ENCODE measurements at regions not wholly inside any gene's neighbourhood (a gene's known extent, or its start where the extent isn't known, plus 50 kb on each side); places are given as distances from the start of the nearest gene placed in this dataset.

- Histone ChIP-seq H3K27ac (ENCODE audit: extremely low read length, insufficient read depth, low read length) (no peak overlapping the region), H4K20me1 (ENCODE audit: insufficient read depth, low read length) (no peaks in the 10 kb centered on the region), H3K9me3 (ENCODE audit: low read length) (peaks cover 63% of the 10 kb centered on the region), H3K27me3 (ENCODE audit: control insufficient read depth in 1 of 2, insufficient read depth in 2 of 2, low read length in 2 of 2) (no peaks in the 10 kb centered on the region), H3K4me1 (ENCODE audit: insufficient read depth, low read length) (no peaks in the 10 kb centered on the region), H2AFZ (ENCODE audit: low read length) (no peak overlapping the region), H3K4me3 (replicated peaks in 1 of 3; ENCODE audit: insufficient read depth in 1 of 3, low read depth in 2 of 3, low read length in 3 of 3) (no peak overlapping the region), H3K9ac (ENCODE audit: insufficient read depth, low read depth, low read length) (no peak overlapping the region), H3K4me2 (ENCODE audit: low read depth, low read length) (no peak overlapping the region), H3K79me2 (ENCODE audit: insufficient read depth, low read length) (no peaks in the 10 kb centered on the region), H3K36me3 (replicated peaks in 1 of 2; ENCODE audit: control insufficient read depth in 1 of 2, insufficient read depth in 2 of 2, low read length in 2 of 2) (no peaks in the 10 kb centered on the region)
- ChIA-PET POLR2A (no interaction called here), CTCF (ENCODE audit: low intra/inter-chr PET ratio, low total read pairs) (no interaction called here)
- 0% methylated on average over 3 of the region's 3 CpGs for WGBS (ENCODE audit: low lambda C conversion rate)
- no peak for TF ChIP-seq ZIK1 (CRISPR knock-in tag; IDR thresholded peaks at IDR 0.05; ENCODE audit: borderline replicate concordance, low read depth)
- no peak for TF ChIP-seq ZNF678 (CRISPR knock-in tag; IDR thresholded peaks at IDR 0.05)
- TF ChIP-seq, protein P1, sequence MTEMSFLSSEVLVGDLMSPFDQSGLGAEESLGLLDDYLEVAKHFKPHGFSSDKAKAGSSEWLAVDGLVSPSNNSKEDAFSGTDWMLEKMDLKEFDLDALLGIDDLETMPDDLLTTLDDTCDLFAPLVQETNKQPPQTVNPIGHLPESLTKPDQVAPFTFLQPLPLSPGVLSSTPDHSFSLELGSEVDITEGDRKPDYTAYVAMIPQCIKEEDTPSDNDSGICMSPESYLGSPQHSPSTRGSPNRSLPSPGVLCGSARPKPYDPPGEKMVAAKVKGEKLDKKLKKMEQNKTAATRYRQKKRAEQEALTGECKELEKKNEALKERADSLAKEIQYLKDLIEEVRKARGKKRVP (CRISPR knock-in tag; IDR thresholded peaks at IDR 0.05) = no peak
- no peak for TF ChIP-seq HMGXB3 (CRISPR knock-in tag; IDR thresholded peaks at IDR 0.05; ENCODE audit: borderline replicate concordance)
- no peak for TF ChIP-seq ZNF367 (CRISPR knock-in tag; IDR thresholded peaks at IDR 0.05; ENCODE audit: borderline replicate concordance)
- no peak for TF ChIP-seq NCOA1 (CRISPR knock-in tag; IDR thresholded peaks at IDR 0.05)
- no peak for TF ChIP-seq ARNTL (CRISPR knock-in tag; IDR thresholded peaks at IDR 0.05)
- TF ChIP-seq ZSCAN21 (CRISPR knock-in tag; IDR thresholded peaks at IDR 0.05; ENCODE audit: borderline replicate concordance) = no peak
- no peak for TF ChIP-seq NR2F2 (IDR thresholded peaks at IDR 0.05; ENCODE audit: borderline replicate concordance, low read depth)
- TF ChIP-seq PAWR (CRISPR knock-in tag; IDR thresholded peaks at IDR 0.05; ENCODE audit: borderline replicate concordance) = no peak
- TF ChIP-seq ARNT2 (CRISPR knock-in tag; IDR thresholded peaks at IDR 0.05; ENCODE audit: low read depth) = no peak
- no peak for TF ChIP-seq FOXA3 (CRISPR knock-in tag; IDR thresholded peaks at IDR 0.05)
- no peak for TF ChIP-seq KLF16 (CRISPR knock-in tag; IDR thresholded peaks at IDR 0.05)
- no peak for TF ChIP-seq RBM22 (optimal IDR thresholded peaks at IDR 0.05; ENCODE audit: low read length)
- TF ChIP-seq, protein P2, sequence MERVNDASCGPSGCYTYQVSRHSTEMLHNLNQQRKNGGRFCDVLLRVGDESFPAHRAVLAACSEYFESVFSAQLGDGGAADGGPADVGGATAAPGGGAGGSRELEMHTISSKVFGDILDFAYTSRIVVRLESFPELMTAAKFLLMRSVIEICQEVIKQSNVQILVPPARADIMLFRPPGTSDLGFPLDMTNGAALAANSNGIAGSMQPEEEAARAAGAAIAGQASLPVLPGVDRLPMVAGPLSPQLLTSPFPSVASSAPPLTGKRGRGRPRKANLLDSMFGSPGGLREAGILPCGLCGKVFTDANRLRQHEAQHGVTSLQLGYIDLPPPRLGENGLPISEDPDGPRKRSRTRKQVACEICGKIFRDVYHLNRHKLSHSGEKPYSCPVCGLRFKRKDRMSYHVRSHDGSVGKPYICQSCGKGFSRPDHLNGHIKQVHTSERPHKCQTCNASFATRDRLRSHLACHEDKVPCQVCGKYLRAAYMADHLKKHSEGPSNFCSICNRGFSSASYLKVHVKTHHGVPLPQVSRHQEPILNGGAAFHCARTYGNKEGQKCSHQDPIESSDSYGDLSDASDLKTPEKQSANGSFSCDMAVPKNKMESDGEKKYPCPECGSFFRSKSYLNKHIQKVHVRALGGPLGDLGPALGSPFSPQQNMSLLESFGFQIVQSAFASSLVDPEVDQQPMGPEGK (CRISPR knock-in tag; IDR thresholded peaks at IDR 0.05) = no peak
- TF ChIP-seq ZNF570 (CRISPR knock-in tag; IDR thresholded peaks at IDR 0.05; ENCODE audit: borderline replicate concordance) = no peak
- TF ChIP-seq HNRNPL (IDR thresholded peaks at IDR 0.05; ENCODE audit: low read depth, low read length) = no peak
- in situ Hi-C loops (cut with HindIII; ENCODE audit: extremely low pct_ligation_motif_present, low pct_unique_long_range_greater_than_20kb) = no loop called here
- DNase-seq (ENCODE audit: low spot score) = no peak
- FAIRE-seq = no peak
- ATAC-seq = no peak
- intact Hi-C loops (cut with micrococcal nuclease; ENCODE audit: unreplicated experiment) = no loop called here
- BruUV-seq (replicated peaks) = no TSS peak
These were observed 463.5 kb upstream of the CXorf51B start for GRCh38 chrX:146346102-146346501.

All from HepG2 (cell line).